HG03280 (cell line): ENCODE measurements at regions not wholly inside any gene's neighbourhood (a gene's known extent, or its start where the extent isn't known, plus 50 kb on each side); places are given as distances from the start of the nearest gene placed in this dataset.
"Not testable (repeated sequence)": the region's sequence is repeated elsewhere in the genome, so short reads cannot be mapped to it uniquely, and the experiment has no call there.

Experiments
- ATAC-seq: cut with Tn5 transposase; IDR thresholded peaks from one replicate; pipeline ENCODE4 v1.9.1; 2021; ENCODE audit warnings: mild to moderate bottlenecking, moderate library complexity; ENCODE audit not compliant: unreplicated experiment

- no peak for ATAC-seq
Measured at GRCh38 chr4:18695733-18696527, 674.4 kb upstream of the LCORL start.

DNA sequence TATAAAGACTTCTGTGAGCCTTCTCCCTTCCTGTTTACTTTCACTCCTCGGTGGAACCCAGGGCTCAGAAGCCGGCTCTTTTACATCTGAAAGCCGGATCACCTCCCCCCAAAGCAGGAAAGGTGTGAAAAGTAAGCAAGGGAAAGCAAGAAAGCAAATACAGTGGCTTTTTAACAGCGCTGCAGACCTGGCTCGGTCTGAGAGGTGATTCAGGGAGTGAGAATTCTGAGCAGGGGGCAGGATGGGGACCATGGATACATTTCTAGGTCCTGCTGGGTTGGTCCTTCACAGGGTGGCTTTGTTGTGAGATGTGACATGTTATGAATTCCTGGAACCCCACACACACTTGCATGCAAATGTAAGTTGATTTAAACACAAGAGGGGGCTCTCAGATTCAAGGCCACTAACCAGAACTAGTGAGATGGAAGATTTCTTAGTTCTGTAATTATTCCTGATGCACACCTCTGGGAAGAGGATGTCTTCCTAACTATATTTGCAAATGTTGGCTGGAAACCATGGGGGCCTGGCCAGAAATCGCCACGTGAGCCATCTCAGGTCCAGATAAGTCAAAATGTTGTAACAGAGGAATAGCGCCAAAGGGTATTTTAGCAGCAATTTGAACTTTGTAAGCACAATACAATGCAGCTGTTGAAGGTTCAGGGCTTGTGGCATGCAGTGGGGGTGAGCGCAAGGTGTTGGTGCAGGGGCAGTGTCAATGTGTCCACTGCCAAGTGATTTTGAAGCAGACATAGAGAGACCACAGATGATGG is 670.1 kb upstream of the LCORL start:
- ATAC-seq: no peak

DNA sequence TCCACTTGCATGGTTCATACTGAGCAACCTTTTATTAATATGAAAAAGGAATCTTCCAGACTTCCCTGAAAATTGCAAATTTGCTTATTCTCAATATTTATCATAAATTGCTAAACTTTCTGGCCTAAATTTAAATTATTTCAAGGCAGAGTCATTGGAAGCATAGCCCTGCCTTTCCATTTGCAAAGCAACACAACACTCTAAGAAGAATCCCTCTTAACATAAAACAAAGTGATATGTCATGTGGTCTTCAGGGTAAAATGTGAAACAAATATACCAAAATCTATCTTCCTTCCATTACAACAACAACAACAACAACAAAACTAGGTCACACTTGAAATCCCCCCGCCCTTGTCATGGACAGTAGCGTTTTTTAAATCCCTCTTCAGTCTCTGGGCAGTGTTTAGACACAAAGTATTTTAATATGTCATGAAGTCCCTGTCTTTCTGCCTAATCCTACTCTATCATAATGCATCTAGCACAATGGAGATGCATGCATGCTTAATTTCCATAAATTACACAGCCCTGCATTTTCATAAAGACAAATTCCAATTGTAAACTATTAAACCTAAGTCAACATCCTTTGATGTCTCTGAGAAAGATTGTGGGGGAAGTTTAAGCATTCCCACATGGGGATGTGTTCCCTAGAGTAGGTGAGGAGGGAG is 668.9 kb upstream of the LCORL start:
- ATAC-seq: no peak

DNA sequence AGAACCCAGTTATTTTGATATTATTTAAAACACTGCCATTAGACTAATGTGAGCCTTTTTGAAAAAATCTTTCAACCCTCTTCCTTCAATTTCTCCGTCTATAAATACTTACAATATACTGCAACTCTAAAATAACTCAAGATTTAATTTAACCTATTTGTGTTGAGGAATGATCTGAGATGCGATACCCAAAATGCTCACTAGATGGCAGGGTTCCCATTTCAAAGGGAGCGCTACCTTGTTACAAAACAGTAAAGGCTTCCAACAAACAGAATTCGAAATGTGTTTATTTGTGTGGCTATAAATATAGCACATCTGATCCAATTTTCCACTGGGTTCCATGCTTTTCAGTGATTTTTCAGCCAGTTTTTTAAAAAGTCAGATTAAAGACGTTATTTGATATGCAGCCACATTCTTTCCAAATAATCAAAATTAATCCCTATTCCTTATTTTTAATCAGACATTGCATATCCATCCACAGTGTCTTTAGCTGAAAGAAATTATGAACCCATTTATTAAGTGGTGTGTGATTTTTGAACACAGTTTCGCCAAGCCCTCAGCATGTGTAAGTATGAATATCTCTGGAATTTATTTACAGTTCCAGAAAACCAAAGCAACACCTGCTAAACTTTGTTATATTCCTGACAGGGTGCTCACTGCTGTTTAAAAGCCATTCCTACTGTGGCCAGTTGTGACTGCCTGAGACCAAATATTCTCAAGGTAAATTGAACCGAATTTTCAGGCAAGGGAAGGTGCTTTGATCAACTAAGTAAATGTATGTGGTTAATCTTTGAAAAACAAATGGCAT is 668.0 kb upstream of the LCORL start:
- no peak for ATAC-seq

GRCh38 chr4:18688351-18688750 is 666.8 kb upstream of the LCORL start:
- ATAC-seq: not testable (repeated sequence)

DNA sequence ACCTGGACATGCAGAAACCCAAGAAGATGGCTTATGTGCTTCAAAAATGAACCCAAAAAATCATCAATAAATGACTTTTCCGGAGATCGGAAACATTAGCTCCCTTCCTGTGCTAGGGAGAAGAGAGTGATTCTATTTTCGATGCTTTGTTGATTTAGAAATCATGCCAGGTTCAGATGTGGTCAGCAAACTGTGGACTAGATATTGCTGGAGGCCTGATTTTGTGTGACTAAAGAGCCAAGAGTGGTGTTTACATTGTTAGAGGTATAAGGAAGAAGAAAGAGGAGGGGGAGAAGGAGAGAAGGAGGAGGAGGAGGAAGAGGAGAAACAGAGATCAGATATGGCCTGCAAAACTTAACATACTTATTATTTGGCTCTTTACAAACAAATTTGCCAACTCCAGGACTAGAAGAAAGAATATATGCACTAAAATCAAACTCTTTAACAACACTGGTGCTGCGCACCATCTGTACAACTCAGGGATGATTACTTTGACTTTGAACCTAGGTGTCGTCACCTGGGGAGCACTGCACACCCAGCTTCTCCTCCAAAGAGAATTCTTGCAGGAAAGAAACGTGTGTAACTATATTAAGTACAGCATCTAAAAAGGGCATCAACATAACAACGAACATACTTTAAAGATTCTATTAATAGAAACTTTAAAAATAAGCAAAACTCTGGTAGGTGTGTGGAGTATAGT is 664.9 kb upstream of the LCORL start:
- no peak for ATAC-seq

GRCh38 chr4:18684932-18685331 is 663.4 kb upstream of the LCORL start:
- no peak for ATAC-seq

GRCh38 chr4:18676526-18676915 is 655.0 kb upstream of the LCORL start:
- no peak for ATAC-seq

GRCh38 chr4:18675586-18676525 is 654.3 kb upstream of the LCORL start:
- no peak for ATAC-seq

DNA sequence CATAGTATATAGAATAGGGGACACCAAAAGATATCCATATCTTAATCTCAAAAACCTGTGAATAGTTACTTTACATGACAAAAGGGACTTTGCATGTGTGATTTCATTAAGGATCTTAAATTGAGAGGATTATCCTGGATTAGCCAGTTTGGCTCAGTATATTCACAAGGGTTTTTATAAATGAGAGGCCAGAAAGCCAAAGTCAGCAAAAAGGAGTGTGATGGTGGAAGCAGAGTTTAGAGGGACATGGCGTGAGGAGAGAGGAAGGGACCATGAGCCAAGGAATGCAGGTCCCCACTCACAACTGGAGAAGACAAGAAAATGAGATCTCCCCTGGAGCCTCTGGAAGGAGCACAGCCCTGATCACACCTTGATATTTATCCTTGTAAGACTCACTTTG is 648.5 kb upstream of the LCORL start:
- ATAC-seq: no peak

DNA sequence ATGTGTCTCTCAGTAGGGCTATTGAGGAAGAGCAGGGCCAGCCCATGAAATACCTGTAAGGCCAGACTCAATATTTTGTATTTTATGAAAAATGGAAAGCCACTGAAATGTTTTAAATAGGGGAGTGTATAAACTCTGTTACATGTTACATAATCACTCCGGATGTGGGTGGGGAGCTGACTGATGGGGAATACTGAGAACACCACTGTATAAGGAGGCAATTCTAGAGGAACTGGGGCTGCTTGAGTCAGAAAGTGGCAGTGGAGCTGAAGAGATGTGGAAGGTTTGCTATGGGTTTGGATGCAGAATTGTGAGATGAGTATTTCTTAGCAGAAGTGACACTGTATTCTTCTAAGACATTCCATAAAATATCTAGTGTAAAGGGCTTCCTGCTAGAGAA is 647.8 kb upstream of the LCORL start:
- no peak for ATAC-seq

- no peak for ATAC-seq
Measured at GRCh38 chr4:18666322-18666721, 644.8 kb upstream of the LCORL start.

DNA sequence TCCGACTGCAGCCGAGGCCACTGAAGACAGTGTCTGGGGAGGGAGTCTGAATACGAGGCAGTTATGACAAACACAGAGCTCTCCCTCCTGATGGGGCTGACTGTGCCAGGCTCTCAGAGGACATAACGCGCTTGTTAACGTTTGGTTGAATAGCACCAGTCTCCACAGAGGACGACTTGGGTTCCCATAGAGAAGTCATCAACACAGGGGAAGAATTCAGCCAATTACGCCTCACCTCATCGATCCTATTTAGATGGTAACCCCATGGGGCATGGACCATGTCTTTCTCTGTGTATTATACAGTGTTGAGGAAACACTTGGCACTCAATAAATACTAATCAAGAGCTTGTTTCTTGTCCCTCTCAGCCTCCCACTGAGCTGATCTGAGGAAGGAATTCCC is 642.6 kb upstream of the LCORL start:
- no peak for ATAC-seq

DNA sequence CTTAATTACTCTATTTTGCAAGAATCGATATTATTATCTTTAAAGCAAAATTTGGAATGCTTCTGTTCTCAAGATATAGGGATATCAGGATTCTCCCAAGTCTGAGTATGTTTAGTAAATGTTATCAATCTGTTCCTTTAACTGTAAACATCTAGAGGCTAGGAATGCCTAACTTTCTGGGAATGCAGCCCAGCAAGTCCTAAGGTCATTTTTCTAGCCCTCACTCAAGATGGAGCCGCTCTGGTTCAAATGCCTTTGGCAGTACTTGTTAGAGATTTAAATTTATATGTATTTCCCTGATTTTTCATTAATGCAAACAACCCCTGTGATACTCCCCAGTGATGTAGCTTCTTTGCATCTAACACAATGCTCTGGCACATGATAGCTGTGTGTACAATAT is 623.8 kb upstream of the LCORL start:
- no peak for ATAC-seq

GRCh38 chr4:18641334-18641733 is 619.8 kb upstream of the LCORL start:
- ATAC-seq: no peak

- ATAC-seq: no peak
Measured at GRCh38 chr4:18638031-18638430, 616.5 kb upstream of the LCORL start.

DNA sequence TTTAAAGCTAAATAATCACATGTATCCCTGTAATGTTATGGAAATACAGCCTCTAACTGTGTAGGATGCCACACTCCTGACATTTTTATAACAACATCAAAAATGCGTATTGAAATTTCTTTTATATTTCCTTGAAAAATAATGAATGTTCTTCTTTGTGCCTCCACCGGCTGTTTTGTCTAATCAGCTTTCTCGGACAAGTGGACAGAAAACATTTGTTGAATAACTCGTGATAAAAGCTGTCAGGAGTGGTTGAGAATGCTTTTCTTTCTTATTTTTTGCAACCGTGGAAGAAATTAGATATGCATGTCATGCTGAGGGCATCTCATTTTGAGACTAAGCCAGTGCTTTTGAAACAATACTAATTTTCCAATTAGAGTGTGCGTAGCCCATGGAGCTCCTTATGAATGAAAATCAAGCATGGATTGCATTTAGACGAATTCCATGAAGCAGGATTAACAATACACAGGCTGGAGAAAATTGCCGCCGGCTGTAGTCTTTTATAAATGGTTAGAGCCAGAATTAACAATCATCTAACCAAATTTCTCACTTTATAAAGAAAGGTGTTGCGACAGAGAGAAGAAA is 614.5 kb upstream of the LCORL start:
- ATAC-seq: no peak

DNA sequence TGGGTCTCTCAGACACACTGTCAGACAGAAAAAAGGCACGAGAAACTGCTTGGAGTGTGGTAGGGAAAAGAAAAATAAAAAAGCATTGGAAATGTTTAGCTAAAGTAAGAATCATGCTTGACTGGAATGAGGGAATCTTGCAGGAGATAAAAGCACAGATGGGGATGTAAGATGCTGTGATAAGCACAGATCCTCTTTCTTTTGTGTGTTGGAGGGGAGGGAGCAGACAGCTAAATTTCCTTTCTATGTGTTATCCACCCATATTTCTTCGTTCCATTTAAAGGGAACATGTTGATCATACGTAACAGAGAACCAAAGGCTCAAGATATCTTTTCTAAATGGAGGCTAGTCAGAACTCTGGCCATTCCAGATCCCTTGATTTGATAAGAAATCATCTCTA is 614.0 kb upstream of the LCORL start:
- ATAC-seq: no peak

GRCh38 chr4:18631586-18631985 is 610.0 kb upstream of the LCORL start:
- ATAC-seq: no peak
